Esophagus squamous epithelium (tissue), 5 donors: ENCODE measurements at regions not wholly inside any gene's neighbourhood (a gene's known extent, or its start where the extent isn't known, plus 50 kb on each side); places are given as distances from the start of the nearest gene placed in this dataset.
"Not testable (repeated sequence)": the region's sequence is repeated elsewhere in the genome, so short reads cannot be mapped to it uniquely, and the experiment has no call there.

Experiments used
- DNase-seq: peaks from one replicate; lab custom pipeline; 2025; lab: John Stamatoyannopoulos, UW
- H3K27ac ChIP-seq, 4 donors: fragments of 200-600 bp; sonication (generic); one replicate each; pipeline ENCODE4 v1.5.1; 2016 to 2019; ENCODE audit warnings: mild to moderate bottlenecking in 1 of 4
- H3K27me3 ChIP-seq, 4 donors: fragments of 200-600 bp; sonication (generic); 1 replicate in 3 of 4; 2 replicates in 1 of 4; pipeline versions ENCODE4 v1.5.1 to v1.6.0; 2017 to 2021; ENCODE audit warnings: antibody characterized with exemption in 1 of 4
- H3K36me3 ChIP-seq, 3 donors: fragments of 200-600 bp; sonication (generic); one replicate each; pipeline ENCODE4 v1.5.1; 2016 to 2019
- H3K4me1 ChIP-seq, 3 donors: fragments of 200-600 bp; sonication (generic); one replicate each; pipeline ENCODE4 v1.5.1; 2017 to 2019
- H3K4me3 ChIP-seq, 4 donors: fragments of 200-600 bp; sonication (generic); 1 replicate in 3 of 4; 2 replicates in 1 of 4; pipeline ENCODE4 v1.5.1; 2016 to 2019; ENCODE audit warnings: mild to moderate bottlenecking in 2 of 4, moderate library complexity in 1 of 4
- H3K9me3 ChIP-seq, 3 donors: fragments of 200-600 bp; sonication (generic); one replicate each; pipeline ENCODE4 v1.5.1; 2016 to 2019
- POLR2A ChIP-seq, 4 donors: fragments of 450-650 bp; IDR thresholded peaks; one replicate each; pipeline ENCODE4 v1.6.1; 2017; ENCODE audit warnings: antibody characterized with exemption in 4 of 4, mild to moderate bottlenecking in 4 of 4, moderate library complexity in 3 of 4
- WGBS, 2 donors: methylation state at CpG; one replicate each; pipeline ENCODE4 v1.1.5; 2018; 5-methylcytosine and 5-hydroxymethylcytosine counted together
- intact Hi-C: fragments of 100-400 bp; cut with DNase I; formaldehyde crosslinking; loops from one replicate; pipeline ENCODE4 v1.15.0; 2022
- TF ChIP-seq, protein P1 (sequence below), 6 experiments: fragments of 450-650 bp in 4 of 6; fragments of 200-600 bp in 2 of 6; sonication (generic) in 2 of 6; IDR thresholded peaks; one replicate each; pipeline ENCODE4 v1.5.1; 2016 to 2019; ENCODE audit warnings: antibody characterized with exemption in 6 of 6, mild to moderate bottlenecking in 4 of 6, moderate library complexity in 4 of 6
- donor health status: DM: yes; HTN: yes; CAD: no.

DNA sequence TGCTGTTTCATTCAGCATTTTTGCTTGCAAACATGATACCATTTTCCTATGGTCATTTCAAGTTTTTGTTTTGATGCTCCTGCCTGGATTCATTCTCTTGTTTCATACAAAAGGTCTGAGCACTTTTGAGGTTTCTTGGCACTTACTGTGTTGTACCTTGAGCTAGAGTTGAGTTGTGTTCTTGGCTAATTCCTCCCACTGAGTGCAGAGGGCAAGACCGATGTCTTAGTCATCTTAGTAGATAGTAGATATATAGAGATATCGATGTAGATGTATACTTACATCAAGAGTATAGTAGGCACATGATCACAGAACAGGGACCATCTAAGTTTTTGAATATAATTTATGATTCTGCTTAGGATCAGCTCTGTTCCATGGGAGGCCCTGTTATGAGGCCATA is 366.6 kb downstream of the OSTF1 start:
- Histone ChIP-seq H3K27ac (peak overlapping the region in 1 of 4 donors; percentile 24), H3K27me3 (no peaks in the 10 kb centered on the region), H3K4me1 (peaks cover 0 to 13% (median 0%) of the 10 kb centered on the region in 3 donors), H3K4me3 (no peak overlapping the region), H3K36me3 (no peaks in the 10 kb centered on the region), H3K9me3 (no peaks in the 10 kb centered on the region)
- intact Hi-C loops = no loop called here
- 89 to 100% methylated on average over 2 of the region's 2 CpGs for WGBS, 2 donors
- DNase-seq = no peak
- TF ChIP-seq, protein P1, sequence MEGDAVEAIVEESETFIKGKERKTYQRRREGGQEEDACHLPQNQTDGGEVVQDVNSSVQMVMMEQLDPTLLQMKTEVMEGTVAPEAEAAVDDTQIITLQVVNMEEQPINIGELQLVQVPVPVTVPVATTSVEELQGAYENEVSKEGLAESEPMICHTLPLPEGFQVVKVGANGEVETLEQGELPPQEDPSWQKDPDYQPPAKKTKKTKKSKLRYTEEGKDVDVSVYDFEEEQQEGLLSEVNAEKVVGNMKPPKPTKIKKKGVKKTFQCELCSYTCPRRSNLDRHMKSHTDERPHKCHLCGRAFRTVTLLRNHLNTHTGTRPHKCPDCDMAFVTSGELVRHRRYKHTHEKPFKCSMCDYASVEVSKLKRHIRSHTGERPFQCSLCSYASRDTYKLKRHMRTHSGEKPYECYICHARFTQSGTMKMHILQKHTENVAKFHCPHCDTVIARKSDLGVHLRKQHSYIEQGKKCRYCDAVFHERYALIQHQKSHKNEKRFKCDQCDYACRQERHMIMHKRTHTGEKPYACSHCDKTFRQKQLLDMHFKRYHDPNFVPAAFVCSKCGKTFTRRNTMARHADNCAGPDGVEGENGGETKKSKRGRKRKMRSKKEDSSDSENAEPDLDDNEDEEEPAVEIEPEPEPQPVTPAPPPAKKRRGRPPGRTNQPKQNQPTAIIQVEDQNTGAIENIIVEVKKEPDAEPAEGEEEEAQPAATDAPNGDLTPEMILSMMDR (IDR thresholded peaks at IDR 0.05) = no peak
- no peak for TF ChIP-seq POLR2A (IDR thresholded peaks at IDR 0.05)

DNA sequence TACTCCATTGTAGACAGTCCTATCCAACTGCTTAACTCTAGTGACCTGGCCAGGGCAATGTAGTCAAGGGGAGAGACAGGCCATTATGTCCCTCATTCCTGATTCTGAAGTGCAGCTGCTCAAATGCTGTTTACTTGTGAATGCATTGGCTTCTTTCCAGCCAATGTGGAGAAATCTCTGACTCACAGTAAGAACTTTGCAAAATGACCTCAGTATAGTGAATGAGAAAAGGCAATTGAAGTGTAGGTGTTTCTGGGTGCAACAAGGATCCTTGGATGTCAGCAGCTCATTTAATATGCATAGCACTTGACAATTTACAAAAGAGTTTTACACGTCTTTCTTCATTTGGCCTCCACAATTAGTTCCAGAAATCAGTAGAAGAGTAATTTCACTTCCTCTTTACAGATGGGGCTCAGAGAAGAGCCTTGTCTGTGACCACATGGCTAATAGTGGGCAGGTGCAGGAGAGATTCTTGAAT is 367.2 kb downstream of the OSTF1 start:
- Histone ChIP-seq H3K4me3 (no peak overlapping the region), H3K9me3 (no peaks in the 10 kb centered on the region), H3K4me1 (peaks cover 0 to 13% (median 0%) of the 10 kb centered on the region in 3 donors), H3K36me3 (no peaks in the 10 kb centered on the region), H3K27me3 (no peaks in the 10 kb centered on the region), H3K27ac (peak overlapping the region in 1 of 4 donors; percentile 24)
- DNase-seq = no peak
- 18 to 23% methylated on average over 1 of the region's 1 CpG for WGBS, 2 donors
- TF ChIP-seq POLR2A (IDR thresholded peaks at IDR 0.05) = no peak
- TF ChIP-seq, protein P1 (IDR thresholded peaks at IDR 0.05) = no peak
- intact Hi-C loops = no loop called here

DNA sequence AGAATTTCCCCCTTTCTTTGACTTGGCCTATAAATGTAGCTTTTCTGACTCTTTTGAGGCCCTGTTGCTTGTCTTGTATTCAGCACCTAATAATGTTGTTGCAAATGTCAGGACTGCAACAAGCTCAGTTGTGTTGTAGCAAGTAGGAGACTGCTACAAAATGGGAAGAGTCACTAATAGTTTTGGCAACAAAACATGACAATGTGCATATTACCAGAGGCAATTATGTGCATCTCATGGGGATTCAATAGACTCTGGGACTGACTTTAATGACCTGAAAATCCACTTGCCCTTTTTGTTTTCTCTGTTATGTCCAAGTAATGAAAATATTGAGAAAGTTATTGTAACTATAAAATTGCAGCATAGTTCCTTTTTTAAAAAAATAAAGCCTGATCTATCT is 368.4 kb downstream of the OSTF1 start:
- no peak overlapping the region for H3K27ac ChIP-seq
- H3K9me3 ChIP-seq = no peaks in the 10 kb centered on the region
- H3K36me3 ChIP-seq = no peaks in the 10 kb centered on the region
- intact Hi-C loops = no loop called here
- no peaks in the 10 kb centered on the region for H3K27me3 ChIP-seq
- no peak for DNase-seq
- TF ChIP-seq POLR2A (IDR thresholded peaks at IDR 0.05) = no peak
- TF ChIP-seq, protein P1 (IDR thresholded peaks at IDR 0.05) = no peak
- no peak overlapping the region for H3K4me3 ChIP-seq
- peaks cover 0 to 3% (median 0%) of the 10 kb centered on the region in 3 donors for H3K4me1 ChIP-seq

DNA sequence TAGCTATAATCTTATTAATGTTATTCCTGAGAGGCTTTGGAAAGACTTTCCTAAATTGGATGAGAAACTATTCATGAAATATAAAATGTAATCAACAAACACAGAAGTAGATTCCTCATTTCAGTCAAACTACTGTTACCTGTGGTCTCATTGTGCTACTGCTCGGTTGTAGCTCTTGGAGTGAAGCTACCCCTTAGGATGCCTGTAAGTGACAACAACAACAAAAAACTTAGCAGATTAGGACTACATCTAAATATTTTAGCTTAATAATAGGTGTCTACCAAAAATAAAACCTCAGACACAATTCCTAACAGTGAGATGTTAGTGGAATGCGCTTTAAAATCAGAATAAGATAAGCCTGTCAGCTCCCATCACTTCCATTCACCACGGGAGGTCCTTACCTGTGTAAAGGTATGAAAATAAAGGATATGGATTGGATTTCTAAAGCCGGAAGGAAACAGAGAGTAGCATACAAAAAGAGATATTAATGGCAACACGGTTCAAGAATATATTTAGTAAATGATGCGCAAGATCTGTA is 369.2 kb downstream of the OSTF1 start:
- intact Hi-C loops = no loop called here
- H3K9me3 ChIP-seq = no peaks in the 10 kb centered on the region
- no peaks in the 10 kb centered on the region for H3K27me3 ChIP-seq
- TF ChIP-seq, protein P1 (IDR thresholded peaks at IDR 0.05) = no peak
- TF ChIP-seq POLR2A (IDR thresholded peaks at IDR 0.05) = no peak
- 79 to 81% methylated on average over 6 of the region's 6 CpGs for WGBS, 2 donors
- DNase-seq = no peak
- no peaks in the 10 kb centered on the region for H3K4me1 ChIP-seq
- H3K4me3 ChIP-seq = no peak overlapping the region
- no peaks in the 10 kb centered on the region for H3K36me3 ChIP-seq
- H3K27ac ChIP-seq = no peak overlapping the region

DNA sequence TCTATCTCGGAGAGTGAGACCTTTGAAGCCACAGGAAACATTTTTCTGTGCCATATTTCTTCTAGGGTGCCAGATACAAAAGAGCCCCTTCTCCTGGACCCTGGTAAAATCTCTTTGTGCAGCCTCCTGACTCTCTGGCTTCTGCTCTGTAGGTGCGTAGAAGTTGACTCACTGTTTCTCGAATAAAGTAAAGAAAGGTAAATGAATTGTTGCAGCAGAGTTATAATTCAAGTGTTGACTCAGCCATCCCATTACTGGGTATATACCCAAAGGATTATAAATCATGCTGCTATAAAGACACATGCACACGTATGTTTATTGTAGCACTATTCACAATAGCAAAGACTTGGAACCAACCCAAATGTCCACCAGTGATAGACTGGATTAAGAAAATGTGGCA is 371.0 kb downstream of the OSTF1 start:
- H3K9me3 ChIP-seq, H3K4me1 ChIP-seq, H3K27ac ChIP-seq, H3K27me3 ChIP-seq, H3K4me3 ChIP-seq, DNase-seq, H3K36me3 ChIP-seq, intact Hi-C loops: not testable (repeated sequence)
- 48 to 67% methylated on average over 4 of the region's 4 CpGs for WGBS, 2 donors

DNA sequence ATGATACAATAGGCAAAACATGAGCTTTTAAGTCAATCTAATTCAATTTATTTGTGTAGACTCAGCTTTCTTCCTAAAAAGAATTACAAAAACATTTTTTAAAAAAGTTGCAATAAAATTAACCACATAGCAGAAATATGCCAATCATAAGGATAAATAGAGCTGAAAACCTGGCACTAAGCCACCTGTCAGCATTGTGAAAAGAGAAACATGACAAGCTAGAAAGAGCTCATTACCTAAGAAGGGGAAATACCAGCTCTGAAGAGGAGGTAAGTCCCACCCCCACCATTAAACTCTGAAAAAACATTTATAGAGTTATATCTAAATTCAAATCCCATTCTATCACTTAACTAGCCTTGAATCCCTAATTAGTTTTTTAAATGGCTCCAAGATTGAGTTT is 372.9 kb downstream of the OSTF1 start:
- TF ChIP-seq, protein P1 (IDR thresholded peaks at IDR 0.05) = no peak
- TF ChIP-seq POLR2A (IDR thresholded peaks at IDR 0.05) = no peak
- H3K9me3 ChIP-seq = no peaks in the 10 kb centered on the region
- intact Hi-C loops = no loop called here
- H3K27me3 ChIP-seq = no peaks in the 10 kb centered on the region
- no peak overlapping the region for H3K27ac ChIP-seq
- no peaks in the 10 kb centered on the region for H3K36me3 ChIP-seq
- DNase-seq = no peak
- H3K4me1 ChIP-seq = no peaks in the 10 kb centered on the region
- H3K4me3 ChIP-seq = no peak overlapping the region
